HL-60 (cell line): ENCODE measurements at regions not wholly inside any gene's neighbourhood (a gene's known extent, or its start where the extent isn't known, plus 50 kb on each side); places are given as distances from the start of the nearest gene placed in this dataset.

Experiments
- DNase-seq, 2 experiments: peaks; one replicate each; pipeline ENCODE4 v3.0.0-alpha.2; 2010 to 2020; ENCODE audit warnings: low read depth in 1 of 2, low spot score in 1 of 2
- H3K27ac ChIP-seq: fragments of 250-450 bp; sonication (Bioruptor Pico); replicated peaks from 2 replicates; pipeline ENCODE4 v1.5.1; 2020; ENCODE audit warnings: mild to moderate bottlenecking, moderate library complexity
- H3K27me3 ChIP-seq: fragments of 250-450 bp; sonication (Bioruptor Pico); 2 replicates; pipeline ENCODE4 v1.5.1; 2021; ENCODE audit warnings: mild to moderate bottlenecking, moderate library complexity; ENCODE audit not compliant: insufficient read depth, poor library complexity, severe bottlenecking
- H3K4me3 ChIP-seq: replicated peaks from 2 replicates; pipeline ENCODE4 v1.5.1; 2011; ENCODE audit warnings: mild to moderate bottlenecking, control low read depth, low read length; ENCODE audit not compliant: insufficient read depth
- CTCF ChIP-seq: IDR thresholded peaks from one replicate; pipeline ENCODE4 v1.5.1; 2011; ENCODE audit warnings: low read length, control low read depth, inconsistent platforms; ENCODE audit not compliant: insufficient read depth
- GABPA ChIP-seq: IDR thresholded peaks from 2 replicates; pipeline ENCODE4 v1.6.1; 2012; ENCODE audit warnings: low read depth
- POLR2AphosphoS5 ChIP-seq: IDR thresholded peaks from 2 replicates; pipeline ENCODE4 v1.6.1; 2012; ENCODE audit warnings: low read depth
- REST ChIP-seq: IDR thresholded peaks from 2 replicates; pipeline ENCODE4 v1.6.1; 2012; ENCODE audit warnings: low read depth; ENCODE audit not compliant: insufficient replicate concordance
- SPI1 ChIP-seq: IDR thresholded peaks from 2 replicates; pipeline ENCODE4 v1.6.1; 2012; ENCODE audit warnings: low read depth, mild to moderate bottlenecking, borderline replicate concordance

GRCh38 chr2:120465989-120466703, 120.2 kb downstream of the INHBB start:
- Histone ChIP-seq H3K27me3 (no peaks in the 10 kb centered on the region), H3K27ac (no peak overlapping the region), H3K4me3 (no peak overlapping the region)
- DNase-seq, result no peak
- TF ChIP-seq SPI1 (no peak), CTCF (no peak), POLR2AphosphoS5 (no peak), GABPA (no peak), REST (no peak)

- DNase-seq, result no peak
- TF ChIP-seq REST (no peak), SPI1 (no peak), GABPA (no peak), CTCF (no peak), POLR2AphosphoS5 (no peak)
- H3K27ac ChIP-seq, result no peak overlapping the region
- no peaks in the 10 kb centered on the region for H3K27me3 ChIP-seq
- H3K4me3 ChIP-seq, result no peak overlapping the region
Observed at GRCh38 chr2:120466704-120467054, 120.7 kb downstream of the INHBB start.

DNA sequence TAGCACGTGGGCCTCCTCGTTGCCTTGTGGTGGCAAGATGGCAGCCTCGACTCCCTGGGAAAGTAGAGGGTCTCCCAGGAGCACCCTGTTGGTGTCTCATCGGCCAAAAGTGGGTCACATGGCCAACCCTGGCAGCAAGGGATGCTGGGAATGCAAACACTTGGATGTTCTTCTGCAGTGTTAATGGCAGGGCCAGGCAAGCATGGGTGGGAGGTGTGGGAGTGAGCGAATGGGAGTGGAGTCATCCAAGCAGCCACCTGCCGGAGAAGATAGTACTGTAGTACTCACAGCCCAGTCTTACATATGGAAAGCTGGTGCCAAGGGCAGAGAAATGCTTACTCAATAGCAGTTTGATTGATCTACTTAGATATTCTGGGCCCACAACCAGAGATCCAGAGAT, 122.2 kb downstream of the INHBB start:
- H3K27me3 ChIP-seq, result no peaks in the 10 kb centered on the region
- no peak for DNase-seq
- no peak overlapping the region for H3K4me3 ChIP-seq
- TF ChIP-seq REST (no peak), CTCF (no peak), GABPA (no peak), POLR2AphosphoS5 (no peak), SPI1 (no peak)
- no peak overlapping the region for H3K27ac ChIP-seq
